ENCODE measurements at regions not wholly inside any gene's neighbourhood (a gene's known extent, or its start where the extent isn't known, plus 50 kb on each side); places are given as distances from the start of the nearest gene placed in this dataset.

DNA sequence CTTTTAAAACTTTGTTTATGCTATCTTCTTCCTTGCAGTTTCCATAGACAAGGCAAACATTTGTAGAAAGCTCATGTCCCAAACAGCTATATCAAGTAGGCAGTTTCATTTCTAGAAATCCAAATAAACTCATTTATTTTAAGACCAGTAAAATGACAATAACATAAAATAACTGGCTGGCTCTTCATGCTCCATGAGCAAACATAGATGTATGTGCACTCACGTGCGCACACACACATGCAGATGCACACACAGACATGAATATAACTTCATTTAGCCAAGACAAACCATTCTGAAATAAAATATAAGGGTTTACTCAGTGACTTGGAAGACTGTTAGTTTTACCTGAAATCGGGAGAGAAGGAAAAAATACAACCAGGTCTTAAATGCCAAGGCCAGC, 176.5 kb upstream of the GAS1 start:
- Histone ChIP-seq H3K27me3 (replicated peaks in 1 of 4; ENCODE audit: control insufficient read depth in 3 of 4, extremely low read depth in 1 of 4, insufficient read depth in 3 of 4, low read length in 3 of 4) (no peaks in the 10 kb centered on the region), H3K27ac (ENCODE audit: low read depth, low read length) (no peak overlapping the region), H2BK12ac (ENCODE audit: low read depth, low read length) (no peak overlapping the region), H3K79me2 (ENCODE audit: control insufficient read depth in 1 of 2, insufficient read depth in 2 of 2, low read length in 2 of 2) (no peaks in the 10 kb centered on the region), H3K18ac (ENCODE audit: extremely low read depth, low read length) (no peak overlapping the region), H2AK5ac (ENCODE audit: low read depth, low read length) (no peak overlapping the region), H3K23me2 (ENCODE audit: low read depth, low read length) (no peaks in the 10 kb centered on the region), H3K9ac (replicated peaks in 1 of 4; ENCODE audit: extremely low read depth in 1 of 4, low read depth in 3 of 4, low read length in 3 of 4) (no peak overlapping the region), H2BK20ac (ENCODE audit: low read length) (no peak overlapping the region), H2AFZ (ENCODE audit: low read length) (no peak overlapping the region), H4K20me1 (replicated peaks in 1 of 2; ENCODE audit: control insufficient read depth in 1 of 2, insufficient read depth in 2 of 2, low read length in 2 of 2) (no peaks in the 10 kb centered on the region), H3K4me3 (ENCODE audit: extremely low read depth in 1 of 4, insufficient read depth in 2 of 4, low read depth in 3 of 4, low read length in 4 of 4) (no peak overlapping the region), H4K91ac (replicated peaks; ENCODE audit: insufficient read length, low read length) (no peak overlapping the region), H3K4me2 (ENCODE audit: insufficient read depth in 1 of 2, low read depth in 2 of 2, low read length in 2 of 2) (no peak overlapping the region), H3K36me3 (ENCODE audit: control insufficient read depth in 2 of 4, insufficient read depth in 4 of 4, low read length in 3 of 4) (no peaks in the 10 kb centered on the region), H3K14ac (ENCODE audit: insufficient read length) (no peak overlapping the region), H4K5ac (ENCODE audit: insufficient read length, low read depth, low read length) (no peak overlapping the region), H3K23ac (ENCODE audit: insufficient read length) (no peak overlapping the region), H3K4me1 (replicated peaks in 1 of 4; ENCODE audit: control insufficient read depth in 3 of 4, insufficient read depth in 4 of 4, low read length in 3 of 4) (no peaks in the 10 kb centered on the region), H3K9me3 (ENCODE audit: insufficient read depth in 2 of 2, low read depth in 1 of 2, low read length in 1 of 2) (no peaks in the 10 kb centered on the region), H3K79me1 (ENCODE audit: low read depth, low read length) (no peaks in the 10 kb centered on the region), H4K8ac (ENCODE audit: extremely low read depth, insufficient read depth, low read length) (no peak overlapping the region), H2BK15ac (ENCODE audit: low read length) (no peak overlapping the region), H3K56ac (replicated peaks; ENCODE audit: insufficient read length, low read depth, low read length) (no peak overlapping the region), H3K4ac (replicated peaks; ENCODE audit: insufficient read length, low read depth, low read length) (no peak overlapping the region), H2BK120ac (replicated peaks; ENCODE audit: low read depth, low read length) (no peak overlapping the region), H2BK5ac (ENCODE audit: low read depth, low read length) (no peak overlapping the region)
- no peak for DNase-seq (ENCODE audit: low read depth in 1 of 2, low spot score in 2 of 2)
- ChIA-PET POLR2A (ENCODE audit: partially characterized antibody) (no interaction called here), CTCF (ENCODE audit: partially characterized antibody) (interaction anchor here (1.0 kb wide), 1 partner anchor 16 kb away, joined by 3 read pairs; no protein-coding TSS in a partner anchor)
- WGBS, 2 experiments (ENCODE audit: extremely low coverage in 1 of 2, insufficient coverage in 1 of 2, insufficient read length in 1 of 2, insufficient replicate concordance in 2 of 2, low coverage in 1 of 2, low lambda C conversion rate in 2 of 2, missing lambda C conversion rate in 1 of 2) = 99% methylated on average over 3 of the region's 3 CpGs; no CpG with 5 or more reads in 1 of the 2 experiments
- no peak for FAIRE-seq
- no peak for TF ChIP-seq TCF12 (IDR thresholded peaks at IDR 0.05; ENCODE audit: low read depth, low read length)
- TF ChIP-seq, protein P1, sequence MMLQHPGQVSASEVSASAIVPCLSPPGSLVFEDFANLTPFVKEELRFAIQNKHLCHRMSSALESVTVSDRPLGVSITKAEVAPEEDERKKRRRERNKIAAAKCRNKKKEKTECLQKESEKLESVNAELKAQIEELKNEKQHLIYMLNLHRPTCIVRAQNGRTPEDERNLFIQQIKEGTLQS (IDR thresholded peaks at IDR 0.05; ENCODE audit: insufficient read depth, low read depth, low read length) = no peak
- no peak for TF ChIP-seq BRCA1 (IDR thresholded peaks at IDR 0.05; ENCODE audit: low read depth, low read length)
- no peak for TF ChIP-seq GABPA (IDR thresholded peaks at IDR 0.05; ENCODE audit: borderline replicate concordance, insufficient read depth, low read length)
- TF ChIP-seq POLR2A (IDR thresholded peaks at IDR 0.05; ENCODE audit: control extremely low read depth in 1 of 2, low read depth in 2 of 2, low read length in 2 of 2) = no peak
- TF ChIP-seq SP2 (IDR thresholded peaks at IDR 0.05; ENCODE audit: low read length) = no peak
- TF ChIP-seq CBX8 (IDR thresholded peaks at IDR 0.05; ENCODE audit: borderline replicate concordance, low read depth, low read length) = no peak
- TF ChIP-seq KDM4A (IDR thresholded peaks at IDR 0.05; ENCODE audit: low read depth, low read length, severe bottlenecking) = no peak
- no peak for TF ChIP-seq TEAD4 (IDR thresholded peaks at IDR 0.05; ENCODE audit: low read depth, low read length)
- TF ChIP-seq, protein P2, sequence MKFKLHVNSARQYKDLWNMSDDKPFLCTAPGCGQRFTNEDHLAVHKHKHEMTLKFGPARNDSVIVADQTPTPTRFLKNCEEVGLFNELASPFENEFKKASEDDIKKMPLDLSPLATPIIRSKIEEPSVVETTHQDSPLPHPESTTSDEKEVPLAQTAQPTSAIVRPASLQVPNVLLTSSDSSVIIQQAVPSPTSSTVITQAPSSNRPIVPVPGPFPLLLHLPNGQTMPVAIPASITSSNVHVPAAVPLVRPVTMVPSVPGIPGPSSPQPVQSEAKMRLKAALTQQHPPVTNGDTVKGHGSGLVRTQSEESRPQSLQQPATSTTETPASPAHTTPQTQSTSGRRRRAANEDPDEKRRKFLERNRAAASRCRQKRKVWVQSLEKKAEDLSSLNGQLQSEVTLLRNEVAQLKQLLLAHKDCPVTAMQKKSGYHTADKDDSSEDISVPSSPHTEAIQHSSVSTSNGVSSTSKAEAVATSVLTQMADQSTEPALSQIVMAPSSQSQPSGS (IDR thresholded peaks at IDR 0.05; ENCODE audit: low read length) = no peak
- no peak for TF ChIP-seq GTF2F1 (IDR thresholded peaks at IDR 0.05; ENCODE audit: borderline replicate concordance, low read depth, low read length)
- TF ChIP-seq NANOG (IDR thresholded peaks at IDR 0.05; ENCODE audit: insufficient read depth, low read depth, low read length, poor library complexity, severe bottlenecking) = no peak
- TF ChIP-seq KDM1A (IDR thresholded peaks at IDR 0.05; ENCODE audit: borderline replicate concordance, low read length) = no peak
